ENCODE measurements at regions not wholly inside any gene's neighbourhood (a gene's known extent, or its start where the extent isn't known, plus 50 kb on each side); places are given as distances from the start of the nearest gene placed in this dataset.

DNA sequence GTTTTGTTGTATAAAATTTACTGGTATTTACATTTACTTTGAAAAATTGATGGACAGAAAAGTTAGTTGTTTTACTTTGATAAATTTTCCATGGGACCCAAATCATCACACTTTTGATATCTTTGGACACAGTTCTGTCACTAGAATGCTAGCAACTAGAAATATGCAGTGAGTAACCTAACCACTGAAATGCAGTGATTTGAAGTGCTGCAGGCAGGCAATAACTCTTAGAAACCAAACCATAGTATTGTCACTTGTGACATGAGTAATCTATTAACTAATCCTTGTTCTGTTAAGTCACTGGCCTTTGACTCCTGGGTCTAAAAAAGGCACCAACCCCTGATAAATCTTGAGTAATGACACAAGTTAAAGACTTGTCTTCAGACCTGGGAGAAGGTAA, 620.0 kb upstream of the ATXN8OS start:
- TF ChIP-seq, protein P1, sequence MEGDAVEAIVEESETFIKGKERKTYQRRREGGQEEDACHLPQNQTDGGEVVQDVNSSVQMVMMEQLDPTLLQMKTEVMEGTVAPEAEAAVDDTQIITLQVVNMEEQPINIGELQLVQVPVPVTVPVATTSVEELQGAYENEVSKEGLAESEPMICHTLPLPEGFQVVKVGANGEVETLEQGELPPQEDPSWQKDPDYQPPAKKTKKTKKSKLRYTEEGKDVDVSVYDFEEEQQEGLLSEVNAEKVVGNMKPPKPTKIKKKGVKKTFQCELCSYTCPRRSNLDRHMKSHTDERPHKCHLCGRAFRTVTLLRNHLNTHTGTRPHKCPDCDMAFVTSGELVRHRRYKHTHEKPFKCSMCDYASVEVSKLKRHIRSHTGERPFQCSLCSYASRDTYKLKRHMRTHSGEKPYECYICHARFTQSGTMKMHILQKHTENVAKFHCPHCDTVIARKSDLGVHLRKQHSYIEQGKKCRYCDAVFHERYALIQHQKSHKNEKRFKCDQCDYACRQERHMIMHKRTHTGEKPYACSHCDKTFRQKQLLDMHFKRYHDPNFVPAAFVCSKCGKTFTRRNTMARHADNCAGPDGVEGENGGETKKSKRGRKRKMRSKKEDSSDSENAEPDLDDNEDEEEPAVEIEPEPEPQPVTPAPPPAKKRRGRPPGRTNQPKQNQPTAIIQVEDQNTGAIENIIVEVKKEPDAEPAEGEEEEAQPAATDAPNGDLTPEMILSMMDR (IDR thresholded peaks at IDR 0.05): no peak
- no peak for TF ChIP-seq POLR2A (IDR thresholded peaks at IDR 0.05)

Measured in lower leg skin (tissue), 3 donors.